Neural progenitor cell (in vitro differentiated cells): ENCODE measurements at regions not wholly inside any gene's neighbourhood (a gene's known extent, or its start where the extent isn't known, plus 50 kb on each side); places are given as distances from the start of the nearest gene placed in this dataset.

ENCODE experiments used
- DNase-seq: peaks from one replicate; pipeline ENCODE4 v3.0.0-alpha.2; 2016; ENCODE audit warnings: low spot score
- H2AFZ ChIP-seq: fragments of 200-600 bp; sonication (generic); replicated peaks from 2 replicates; pipeline ENCODE4 v1.6.1; 2016; ENCODE audit warnings: antibody characterized with exemption
- H3F3A ChIP-seq: fragments of 200-600 bp; sonication (generic); 2 replicates; pipeline ENCODE4 v1.6.1; 2016; ENCODE audit warnings: antibody characterized with exemption, low read depth
- H3K27ac ChIP-seq: fragments of 200-600 bp; sonication (generic); 2 replicates; pipeline ENCODE4 v1.5.1; 2016; ENCODE audit warnings: mild to moderate bottlenecking
- H3K27me3 ChIP-seq: fragments of 200-600 bp; sonication (generic); 2 replicates; pipeline ENCODE4 v1.6.1; 2016; ENCODE audit warnings: mild to moderate bottlenecking, moderate library complexity
- H3K36me3 ChIP-seq: fragments of 200-600 bp; sonication (generic); 2 replicates; pipeline ENCODE4 v1.5.1; 2016
- H3K4me1 ChIP-seq: fragments of 200-600 bp; sonication (generic); 2 replicates; pipeline ENCODE4 v1.6.1; 2016; ENCODE audit warnings: mixed run types
- H3K4me2 ChIP-seq: fragments of 200-600 bp; sonication (generic); 2 replicates; pipeline ENCODE4 v1.6.1; 2016
- H3K4me3 ChIP-seq: fragments of 200-600 bp; sonication (generic); 2 replicates; pipeline ENCODE4 v1.5.1; 2016
- H3K79me2 ChIP-seq: fragments of 200-600 bp; sonication (generic); 2 replicates; pipeline ENCODE4 v1.6.1; 2016; ENCODE audit warnings: low read depth
- H3K9ac ChIP-seq: fragments of 200-600 bp; sonication (generic); 2 replicates; pipeline ENCODE4 v1.6.1; 2016
- H3K9me3 ChIP-seq: fragments of 200-600 bp; sonication (generic); 2 replicates; pipeline ENCODE4 v1.5.1; 2016; ENCODE audit warnings: low read depth
- H4K20me1 ChIP-seq: fragments of 200-600 bp; sonication (generic); 2 replicates; pipeline ENCODE4 v1.6.1; 2016; ENCODE audit warnings: low read depth
- H3K27ac Mint-ChIP-seq: 3 replicates; pipeline ENCODE4 v1.8.0; 2021; ENCODE audit warnings: mixed read lengths
- H3K27me3 Mint-ChIP-seq: 2 replicates; pipeline ENCODE4 v1.8.0; 2022; ENCODE audit warnings: low read depth, mild to moderate bottlenecking, inconsistent platforms, moderate library complexity, mixed read lengths; ENCODE audit not compliant: insufficient read depth
- H3K36me3 Mint-ChIP-seq: 3 replicates; pipeline ENCODE4 v1.8.0; 2021; ENCODE audit warnings: mixed read lengths
- H3K4me1 Mint-ChIP-seq: 3 replicates; pipeline ENCODE4 v1.8.0; 2021; ENCODE audit warnings: mixed read lengths
- H3K4me3 Mint-ChIP-seq: 3 replicates; pipeline ENCODE4 v1.8.0; 2021; ENCODE audit warnings: mild to moderate bottlenecking, moderate library complexity, mixed read lengths
- H3K9me3 Mint-ChIP-seq: 3 replicates; pipeline ENCODE4 v1.8.0; 2020; ENCODE audit warnings: mixed read lengths
- EZH2 ChIP-seq: fragments of 200-600 bp; sonication (generic); IDR thresholded peaks from 2 replicates; pipeline ENCODE4 v1.6.1; 2017; ENCODE audit warnings: antibody characterized with exemption, mild to moderate bottlenecking, moderate library complexity
- EZH2phosphoT487 ChIP-seq: fragments of 200-600 bp; sonication (generic); IDR thresholded peaks from 2 replicates; pipeline ENCODE4 v1.6.1; 2017; ENCODE audit warnings: antibody characterized with exemption
- TF ChIP-seq, protein P1 (sequence below): fragments of 200-600 bp; sonication (generic); IDR thresholded peaks from 2 replicates; pipeline ENCODE4 v1.5.1; 2017; ENCODE audit warnings: antibody characterized with exemption, mild to moderate bottlenecking

DNA sequence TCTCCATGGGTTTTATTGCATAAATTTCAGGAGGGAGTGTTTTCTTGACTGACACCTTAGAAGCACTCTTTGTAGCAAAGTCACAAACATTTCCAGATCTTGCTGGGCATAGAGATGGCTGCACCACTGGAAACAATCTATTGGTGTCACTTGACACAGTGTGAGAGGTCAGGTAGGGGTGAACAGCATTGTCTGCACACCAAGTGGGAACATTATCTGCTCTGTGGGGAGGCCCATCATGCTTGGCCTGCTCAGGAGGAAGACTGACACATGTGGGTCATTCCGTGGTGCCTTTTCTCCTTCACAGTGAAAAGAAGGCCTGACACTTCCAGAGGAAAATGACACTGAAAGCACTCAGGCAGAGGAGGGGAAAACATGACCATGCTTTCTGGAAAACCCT lies 149.9 kb upstream of the GALNT15 start:
- no peak for DNase-seq
- H3K36me3 Mint-ChIP-seq = no peaks in the 10 kb centered on the region
- peaks cover 4% of the 10 kb centered on the region for H3K27me3 Mint-ChIP-seq
- H4K20me1 ChIP-seq = no peaks in the 10 kb centered on the region
- no peaks in the 10 kb centered on the region for H3K4me1 ChIP-seq
- TF ChIP-seq, protein P1, sequence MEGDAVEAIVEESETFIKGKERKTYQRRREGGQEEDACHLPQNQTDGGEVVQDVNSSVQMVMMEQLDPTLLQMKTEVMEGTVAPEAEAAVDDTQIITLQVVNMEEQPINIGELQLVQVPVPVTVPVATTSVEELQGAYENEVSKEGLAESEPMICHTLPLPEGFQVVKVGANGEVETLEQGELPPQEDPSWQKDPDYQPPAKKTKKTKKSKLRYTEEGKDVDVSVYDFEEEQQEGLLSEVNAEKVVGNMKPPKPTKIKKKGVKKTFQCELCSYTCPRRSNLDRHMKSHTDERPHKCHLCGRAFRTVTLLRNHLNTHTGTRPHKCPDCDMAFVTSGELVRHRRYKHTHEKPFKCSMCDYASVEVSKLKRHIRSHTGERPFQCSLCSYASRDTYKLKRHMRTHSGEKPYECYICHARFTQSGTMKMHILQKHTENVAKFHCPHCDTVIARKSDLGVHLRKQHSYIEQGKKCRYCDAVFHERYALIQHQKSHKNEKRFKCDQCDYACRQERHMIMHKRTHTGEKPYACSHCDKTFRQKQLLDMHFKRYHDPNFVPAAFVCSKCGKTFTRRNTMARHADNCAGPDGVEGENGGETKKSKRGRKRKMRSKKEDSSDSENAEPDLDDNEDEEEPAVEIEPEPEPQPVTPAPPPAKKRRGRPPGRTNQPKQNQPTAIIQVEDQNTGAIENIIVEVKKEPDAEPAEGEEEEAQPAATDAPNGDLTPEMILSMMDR = no peak
- TF ChIP-seq EZH2phosphoT487 (no peak), EZH2 (no peak)
- no peak overlapping the region for H3K4me3 Mint-ChIP-seq
- peaks cover 22% of the 10 kb centered on the region for H3K4me1 Mint-ChIP-seq
- no peaks in the 10 kb centered on the region for H3K79me2 ChIP-seq
- H2AFZ ChIP-seq = no peak overlapping the region
- H3K4me3 ChIP-seq = no peak overlapping the region
- no peak overlapping the region for H3K27ac ChIP-seq
- H3K9me3 Mint-ChIP-seq = peaks cover 2% of the 10 kb centered on the region
- H3K27me3 ChIP-seq = no peaks in the 10 kb centered on the region
- no peak overlapping the region for H3K9ac ChIP-seq
- H3K36me3 ChIP-seq = no peaks in the 10 kb centered on the region
- H3K9me3 ChIP-seq = no peaks in the 10 kb centered on the region
- no peak overlapping the region for H3K4me2 ChIP-seq
- H3F3A ChIP-seq = no peaks in the 10 kb centered on the region
- peak overlapping the region; percentile 30 for H3K27ac Mint-ChIP-seq

- H3K9me3 ChIP-seq = no peaks in the 10 kb centered on the region
- H3K27me3 ChIP-seq = no peaks in the 10 kb centered on the region
- no peak overlapping the region for H2AFZ ChIP-seq
- H3K4me3 ChIP-seq = no peak overlapping the region
- Mint-ChIP-seq H3K4me3 (no peak overlapping the region), H3K27ac (no peak overlapping the region), H3K4me1 (peaks cover 22% of the 10 kb centered on the region), H3K36me3 (no peaks in the 10 kb centered on the region), H3K27me3 (peaks cover 9% of the 10 kb centered on the region), H3K9me3 (peaks cover 2% of the 10 kb centered on the region)
- H3F3A ChIP-seq = no peaks in the 10 kb centered on the region
- no peak for TF ChIP-seq EZH2phosphoT487
- TF ChIP-seq, protein P1 = no peak
- TF ChIP-seq EZH2 = no peak
- no peak overlapping the region for H3K9ac ChIP-seq
- H3K4me2 ChIP-seq = no peak overlapping the region
- no peaks in the 10 kb centered on the region for H3K79me2 ChIP-seq
- H3K27ac ChIP-seq = no peak overlapping the region
- no peaks in the 10 kb centered on the region for H4K20me1 ChIP-seq
- no peaks in the 10 kb centered on the region for H3K4me1 ChIP-seq
- DNase-seq = no peak
- H3K36me3 ChIP-seq = no peaks in the 10 kb centered on the region
These were observed 147.7 kb upstream of the GALNT15 start for GRCh38 chr3:16026753-16027152.

GRCh38 chr3:16028604-16029003 lies 145.9 kb upstream of the GALNT15 start:
- H3K9me3 Mint-ChIP-seq = no peaks in the 10 kb centered on the region
- H3K27ac Mint-ChIP-seq = no peak overlapping the region
- H3K4me3 Mint-ChIP-seq = no peak overlapping the region
- no peak for DNase-seq
- H3F3A ChIP-seq = no peaks in the 10 kb centered on the region
- no peaks in the 10 kb centered on the region for H3K36me3 ChIP-seq
- TF ChIP-seq EZH2 (no peak), EZH2phosphoT487 (no peak)
- TF ChIP-seq, protein P1 = no peak
- H3K9ac ChIP-seq = no peak overlapping the region
- H3K36me3 Mint-ChIP-seq = no peaks in the 10 kb centered on the region
- H3K27me3 Mint-ChIP-seq = peaks cover 7% of the 10 kb centered on the region
- no peaks in the 10 kb centered on the region for H3K79me2 ChIP-seq
- H3K4me1 ChIP-seq = no peaks in the 10 kb centered on the region
- H4K20me1 ChIP-seq = no peaks in the 10 kb centered on the region
- H3K4me3 ChIP-seq = no peak overlapping the region
- H3K27ac ChIP-seq = no peak overlapping the region
- no peak overlapping the region for H3K4me2 ChIP-seq
- no peaks in the 10 kb centered on the region for H3K9me3 ChIP-seq
- H3K27me3 ChIP-seq = no peaks in the 10 kb centered on the region
- peaks cover 22% of the 10 kb centered on the region for H3K4me1 Mint-ChIP-seq
- no peak overlapping the region for H2AFZ ChIP-seq

DNA sequence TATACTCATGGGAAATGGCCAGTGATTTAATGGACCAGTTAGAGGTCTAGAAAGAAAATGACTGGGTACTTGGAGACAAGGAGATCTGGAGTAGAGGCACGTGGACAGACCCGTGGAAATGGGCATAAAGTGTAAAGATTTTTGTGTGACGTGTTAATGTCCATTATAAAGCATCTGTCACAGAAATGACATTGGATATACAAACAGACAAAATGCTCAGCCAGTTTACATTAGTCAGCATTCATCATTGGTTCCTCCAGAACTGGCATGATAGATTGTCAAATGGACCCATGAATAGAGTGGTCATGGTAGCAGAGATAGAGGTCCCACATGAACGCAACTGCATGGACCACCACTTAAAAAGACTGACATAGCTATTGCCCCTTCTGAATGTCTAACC lies 144.1 kb upstream of the GALNT15 start:
- Histone ChIP-seq H3K27me3 (no peaks in the 10 kb centered on the region), H3K79me2 (no peaks in the 10 kb centered on the region), H3F3A (no peaks in the 10 kb centered on the region), H4K20me1 (no peaks in the 10 kb centered on the region), H3K4me2 (no peak overlapping the region), H3K36me3 (no peaks in the 10 kb centered on the region), H3K9me3 (no peaks in the 10 kb centered on the region), H3K4me1 (no peaks in the 10 kb centered on the region), H3K4me3 (no peak overlapping the region), H3K9ac (no peak overlapping the region), H2AFZ (no peak overlapping the region), H3K27ac (no peak overlapping the region)
- Mint-ChIP-seq H3K27me3 (peaks cover 7% of the 10 kb centered on the region), H3K4me3 (no peak overlapping the region), H3K9me3 (no peaks in the 10 kb centered on the region), H3K36me3 (no peaks in the 10 kb centered on the region), H3K27ac (no peak overlapping the region), H3K4me1 (peaks cover 6% of the 10 kb centered on the region)
- no peak for DNase-seq
- no peak for TF ChIP-seq EZH2
- TF ChIP-seq, protein P1 = no peak
- no peak for TF ChIP-seq EZH2phosphoT487
